AG08395 (cell line): ENCODE measurements at regions not wholly inside any gene's neighbourhood (a gene's known extent, or its start where the extent isn't known, plus 50 kb on each side); places are given as distances from the start of the nearest gene placed in this dataset.

Source experiments
- DNase-seq: peaks from one replicate; pipeline ENCODE4 v3.0.0; 2012; ENCODE audit warnings: mixed read lengths, low spot score

- DNase-seq = no peak
Observed at GRCh38 chr1:83725735-83726360, 273.1 kb downstream of the TTLL7 start.

GRCh38 chr1:83718338-83718737 is 280.6 kb downstream of the TTLL7 start:
- DNase-seq = no peak

GRCh38 chr1:83717785-83718184 is 281.1 kb downstream of the TTLL7 start:
- DNase-seq = no peak

GRCh38 chr1:83716641-83717040 is 282.3 kb downstream of the TTLL7 start:
- DNase-seq = no peak

- DNase-seq = no peak
Observed at GRCh38 chr1:83715550-83715949, 283.4 kb downstream of the TTLL7 start.

- DNase-seq = no peak
Observed at GRCh38 chr1:83709662-83710061, 289.3 kb downstream of the TTLL7 start.

- DNase-seq = no peak
Observed at GRCh38 chr1:83706354-83706938, 292.5 kb downstream of the TTLL7 start.

GRCh38 chr1:83705091-83705490 is 293.8 kb downstream of the TTLL7 start:
- no peak for DNase-seq

- DNase-seq = no peak
Observed at GRCh38 chr1:83704350-83704749, 294.6 kb downstream of the TTLL7 start.

- DNase-seq = no peak
Observed at GRCh38 chr1:83702356-83702755, 296.6 kb downstream of the TTLL7 start.

- DNase-seq = no peak
Observed at GRCh38 chr1:83701355-83701754, 297.6 kb downstream of the TTLL7 start.

- DNase-seq = no peak
Observed at GRCh38 chr1:83698644-83699043, 300.3 kb downstream of the TTLL7 start.

- no peak for DNase-seq
Observed at GRCh38 chr1:83697961-83698360, 301.0 kb downstream of the TTLL7 start.

- no peak for DNase-seq
Observed at GRCh38 chr1:83697220-83697619, 301.7 kb downstream of the TTLL7 start.

GRCh38 chr1:83694449-83694848 is 304.5 kb downstream of the TTLL7 start:
- DNase-seq = no peak

GRCh38 chr1:83693427-83694126 is 305.4 kb downstream of the TTLL7 start:
- DNase-seq = peak; percentile 29

GRCh38 chr1:83692524-83693381 is 306.2 kb downstream of the TTLL7 start:
- no peak for DNase-seq

GRCh38 chr1:83691953-83692500 is 306.9 kb downstream of the TTLL7 start:
- DNase-seq = no peak

- no peak for DNase-seq
Observed at GRCh38 chr1:83689921-83690868, 308.7 kb downstream of the TTLL7 start.

GRCh38 chr1:83682132-83682531 is 316.8 kb downstream of the TTLL7 start:
- no peak for DNase-seq

GRCh38 chr1:83676106-83676505 is 322.8 kb downstream of the TTLL7 start:
- DNase-seq = no peak
